Keratinocyte (primary cell): ENCODE measurements at regions not wholly inside any gene's neighbourhood (a gene's known extent, or its start where the extent isn't known, plus 50 kb on each side); places are given as distances from the start of the nearest gene placed in this dataset.

Experiments used
- DNase-seq: peaks from one replicate; pipeline ENCODE4 v3.0.0-alpha.2; 2011; ENCODE audit warnings: low read depth, missing footprints, low spot score
- FAIRE-seq: peaks from 2 replicates; lab custom pipeline; 2011; peaks lifted over from hg19 to GRCh38; lab: Jason Lieb, UNC
- H2AFZ ChIP-seq: 2 replicates; pipeline ENCODE4 v1.6.0; 2012; ENCODE audit warnings: low read length, control low read depth, inconsistent platforms; ENCODE audit not compliant: control insufficient read depth
- H3K27ac ChIP-seq: 2 replicates; pipeline ENCODE4 v1.5.1; 2011; ENCODE audit warnings: low read length; ENCODE audit not compliant: control insufficient read depth, insufficient read depth
- H3K27me3 ChIP-seq: 3 replicates; pipeline ENCODE4 v1.6.0; 2011; ENCODE audit warnings: low read length; ENCODE audit not compliant: control insufficient read depth, insufficient read depth; ENCODE audit errors: extremely low read depth
- H3K36me3 ChIP-seq, 2 experiments: 2 replicates in 1 of 2; 3 replicates in 1 of 2; pipeline ENCODE4 v1.5.1; 2011; ENCODE audit warnings: low read length in 2 of 2, mild to moderate bottlenecking in 1 of 2; ENCODE audit not compliant: control insufficient read depth in 2 of 2, insufficient read depth in 2 of 2; ENCODE audit errors: extremely low read depth in 1 of 2
- H3K4me1 ChIP-seq: 3 replicates; pipeline ENCODE4 v1.5.1; 2011; ENCODE audit warnings: low read length; ENCODE audit not compliant: control insufficient read depth, insufficient read depth; ENCODE audit errors: extremely low read depth
- H3K4me2 ChIP-seq: 3 replicates; pipeline ENCODE4 v1.6.0; 2011; ENCODE audit warnings: low read depth, low read length; ENCODE audit not compliant: control insufficient read depth, insufficient read depth; ENCODE audit errors: extremely low read depth
- H3K4me3 ChIP-seq, 3 experiments: fragments of 200-600 bp in 1 of 3; sonication (generic) in 1 of 3; 2 replicates in 2 of 3; 3 replicates in 1 of 3; pipeline ENCODE4 v1.5.1; 2011 to 2016; ENCODE audit warnings: low read length in 3 of 3, mild to moderate bottlenecking in 3 of 3, control low read depth in 2 of 3, inconsistent platforms in 1 of 3, low read depth in 1 of 3, mixed read lengths in 1 of 3, mixed run types in 1 of 3, moderate library complexity in 1 of 3; ENCODE audit not compliant: control insufficient read depth in 2 of 3, insufficient read depth in 2 of 3; ENCODE audit errors: extremely low read depth in 1 of 3
- H3K79me2 ChIP-seq: 2 replicates; pipeline ENCODE4 v1.6.0; 2012; ENCODE audit warnings: low read length; ENCODE audit not compliant: control insufficient read depth, insufficient read depth
- H3K9ac ChIP-seq: 3 replicates; pipeline ENCODE4 v1.6.0; 2011; ENCODE audit warnings: low read length; ENCODE audit not compliant: control insufficient read depth, insufficient read depth; ENCODE audit errors: extremely low read depth
- H3K9me1 ChIP-seq: 3 replicates; pipeline ENCODE4 v1.6.0; 2011; ENCODE audit warnings: low read length; ENCODE audit not compliant: control insufficient read depth, insufficient read depth; ENCODE audit errors: extremely low read depth
- H3K9me3 ChIP-seq: 2 replicates; pipeline ENCODE4 v1.5.1; 2012; ENCODE audit warnings: low read depth, low read length; ENCODE audit not compliant: control insufficient read depth
- H4K20me1 ChIP-seq: 3 replicates; pipeline ENCODE4 v1.6.0; 2011; ENCODE audit warnings: low read length; ENCODE audit not compliant: control insufficient read depth, insufficient read depth; ENCODE audit errors: extremely low read depth
- EZH2 ChIP-seq: IDR thresholded peaks from one replicate; pipeline ENCODE4 v1.6.1; 2012; ENCODE audit warnings: inconsistent platforms, mild to moderate bottlenecking, low read length, moderate library complexity
- dilution Hi-C: fragments of 300-500 bp; cut with MboI; formaldehyde crosslinking; loops from one replicate; pipeline ENCODE4 v1.7.0; 2020; ENCODE audit warnings: low sequenced_read_pairs; ENCODE audit not compliant: extremely low pct_ligation_motif_present
- TF ChIP-seq, protein P1 (sequence below), 3 experiments: IDR thresholded peaks in 1 of 3; conservative IDR thresholded peaks in 1 of 3; optimal IDR thresholded peaks in 1 of 3; 2 replicates in 2 of 3; 3 replicates in 1 of 3; pipeline versions ENCODE3 to v1.5.1; 2011; ENCODE audit warnings: low read length in 3 of 3, mild to moderate bottlenecking in 3 of 3, moderate library complexity in 2 of 3, control low read depth in 1 of 3, inconsistent platforms in 1 of 3; ENCODE audit not compliant: insufficient read depth in 2 of 3; ENCODE audit errors: extremely low read depth in 1 of 3

DNA sequence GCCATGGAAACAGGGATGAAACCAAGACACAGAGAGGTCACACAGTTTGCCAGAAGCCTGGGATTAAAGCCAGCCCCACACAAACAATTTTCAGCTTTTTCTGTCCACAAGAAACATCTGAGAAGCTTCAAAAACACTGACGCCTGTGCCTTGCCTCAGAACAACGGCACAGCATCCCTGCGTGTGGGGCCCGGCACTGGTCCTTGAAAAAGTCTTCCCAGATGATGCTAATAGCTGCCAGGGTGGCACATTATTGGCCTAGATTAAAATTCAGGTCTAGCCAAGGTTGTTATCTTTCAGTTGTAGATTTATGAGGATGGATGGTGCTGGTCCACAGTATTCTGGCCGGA is 321.4 kb downstream of the HAPSTR1 start:
- no peak overlapping the region for H3K27ac ChIP-seq
- dilution Hi-C loops = no loop called here
- no peaks in the 10 kb centered on the region for H3K4me1 ChIP-seq
- H3K9me1 ChIP-seq = no peaks in the 10 kb centered on the region
- no peak overlapping the region for H3K4me2 ChIP-seq
- FAIRE-seq = no peak
- no peak overlapping the region for H3K4me3 ChIP-seq
- no peak overlapping the region for H3K9ac ChIP-seq
- H3K27me3 ChIP-seq = no peaks in the 10 kb centered on the region
- H4K20me1 ChIP-seq = no peaks in the 10 kb centered on the region
- H3K79me2 ChIP-seq = no peaks in the 10 kb centered on the region
- DNase-seq = no peak
- no peak overlapping the region for H2AFZ ChIP-seq
- H3K36me3 ChIP-seq = no peaks in the 10 kb centered on the region
- no peaks in the 10 kb centered on the region for H3K9me3 ChIP-seq
- TF ChIP-seq, protein P1, sequence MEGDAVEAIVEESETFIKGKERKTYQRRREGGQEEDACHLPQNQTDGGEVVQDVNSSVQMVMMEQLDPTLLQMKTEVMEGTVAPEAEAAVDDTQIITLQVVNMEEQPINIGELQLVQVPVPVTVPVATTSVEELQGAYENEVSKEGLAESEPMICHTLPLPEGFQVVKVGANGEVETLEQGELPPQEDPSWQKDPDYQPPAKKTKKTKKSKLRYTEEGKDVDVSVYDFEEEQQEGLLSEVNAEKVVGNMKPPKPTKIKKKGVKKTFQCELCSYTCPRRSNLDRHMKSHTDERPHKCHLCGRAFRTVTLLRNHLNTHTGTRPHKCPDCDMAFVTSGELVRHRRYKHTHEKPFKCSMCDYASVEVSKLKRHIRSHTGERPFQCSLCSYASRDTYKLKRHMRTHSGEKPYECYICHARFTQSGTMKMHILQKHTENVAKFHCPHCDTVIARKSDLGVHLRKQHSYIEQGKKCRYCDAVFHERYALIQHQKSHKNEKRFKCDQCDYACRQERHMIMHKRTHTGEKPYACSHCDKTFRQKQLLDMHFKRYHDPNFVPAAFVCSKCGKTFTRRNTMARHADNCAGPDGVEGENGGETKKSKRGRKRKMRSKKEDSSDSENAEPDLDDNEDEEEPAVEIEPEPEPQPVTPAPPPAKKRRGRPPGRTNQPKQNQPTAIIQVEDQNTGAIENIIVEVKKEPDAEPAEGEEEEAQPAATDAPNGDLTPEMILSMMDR (optimal IDR thresholded peaks at IDR 0.05 in 1 of 3, IDR thresholded peaks at IDR 0.05 in 1 of 3, conservative IDR thresholded peaks at IDR 0.05 in 1 of 3; ENCODE audit: extremely low read depth in 1 of 3, insufficient read depth in 2 of 3, low read length in 3 of 3) = no peak
- no peak for TF ChIP-seq EZH2

GRCh38 chr16:9415545-9415944 is 324.1 kb downstream of the HAPSTR1 start:
- no peaks in the 10 kb centered on the region for H3K36me3 ChIP-seq
- no peak overlapping the region for H2AFZ ChIP-seq
- H3K4me3 ChIP-seq = no peak overlapping the region
- H3K27me3 ChIP-seq = no peaks in the 10 kb centered on the region
- H3K4me2 ChIP-seq = no peak overlapping the region
- no peak for TF ChIP-seq EZH2
- TF ChIP-seq, protein P1 (optimal IDR thresholded peaks at IDR 0.05 in 1 of 3, IDR thresholded peaks at IDR 0.05 in 1 of 3, conservative IDR thresholded peaks at IDR 0.05 in 1 of 3; ENCODE audit: extremely low read depth in 1 of 3, insufficient read depth in 2 of 3, low read length in 3 of 3) = no peak
- DNase-seq (no peak), FAIRE-seq (no peak)
- no peaks in the 10 kb centered on the region for H3K9me3 ChIP-seq
- no peaks in the 10 kb centered on the region for H3K9me1 ChIP-seq
- dilution Hi-C loops = no loop called here
- H3K79me2 ChIP-seq = no peaks in the 10 kb centered on the region
- H3K27ac ChIP-seq = no peak overlapping the region
- no peak overlapping the region for H3K9ac ChIP-seq
- H4K20me1 ChIP-seq = no peaks in the 10 kb centered on the region
- H3K4me1 ChIP-seq = no peaks in the 10 kb centered on the region
